Mesenchymal stem cell (in vitro differentiated cells and primary cell): ENCODE measurements at regions not wholly inside any gene's neighbourhood (a gene's known extent, or its start where the extent isn't known, plus 50 kb on each side); places are given as distances from the start of the nearest gene placed in this dataset.
"Not testable (repeated sequence)": the region's sequence is repeated elsewhere in the genome, so short reads cannot be mapped to it uniquely, and the experiment has no call there.

ENCODE experiments used
- DNase-seq: peaks from one replicate; pipeline ENCODE4 v3.0.0-alpha.2; 2013
- H2AFZ ChIP-seq: one replicate; pipeline ENCODE4 v1.6.1; 2013; ENCODE audit warnings: low read depth, mild to moderate bottlenecking, control low read depth, inconsistent platforms, low read length, moderate library complexity
- H2AK5ac ChIP-seq: 2 replicates; pipeline ENCODE4 v1.6.1; 2013; ENCODE audit warnings: low read length, moderate library complexity, mild to moderate bottlenecking, inconsistent platforms; ENCODE audit not compliant: severe bottlenecking
- H2BK120ac ChIP-seq: one replicate; pipeline ENCODE4 v1.6.1; 2013; ENCODE audit warnings: low read depth, mild to moderate bottlenecking, inconsistent platforms, low read length, moderate library complexity
- H2BK12ac ChIP-seq, 2 experiments: one replicate each; pipeline ENCODE4 v1.6.1; 2013; ENCODE audit warnings: inconsistent platforms in 2 of 2, low read length in 2 of 2, mild to moderate bottlenecking in 2 of 2, moderate library complexity in 2 of 2, control low read depth in 1 of 2
- H2BK15ac ChIP-seq: one replicate; pipeline ENCODE4 v1.6.1; 2013; ENCODE audit warnings: mild to moderate bottlenecking, low read depth, inconsistent platforms; ENCODE audit not compliant: poor library complexity, severe bottlenecking
- H2BK5ac ChIP-seq: 2 replicates; pipeline ENCODE4 v1.6.1; 2013; ENCODE audit warnings: low read depth, mild to moderate bottlenecking, low read length, control low read depth, inconsistent platforms; ENCODE audit not compliant: poor library complexity, severe bottlenecking
- H3K14ac ChIP-seq, 2 experiments: one replicate each; pipeline ENCODE4 v1.6.1; 2013; ENCODE audit warnings: inconsistent platforms in 2 of 2, low read length in 2 of 2, control low read depth in 1 of 2, mild to moderate bottlenecking in 1 of 2, moderate library complexity in 1 of 2
- H3K18ac ChIP-seq, 2 experiments: one replicate each; pipeline ENCODE4 v1.6.1; 2013; ENCODE audit warnings: inconsistent platforms in 2 of 2, low read length in 2 of 2, control low read depth in 1 of 2, low read depth in 1 of 2, mild to moderate bottlenecking in 1 of 2
- H3K23ac ChIP-seq, 2 experiments: one replicate each; pipeline ENCODE4 v1.6.1; 2013; ENCODE audit warnings: inconsistent platforms in 2 of 2, low read length in 2 of 2, mild to moderate bottlenecking in 2 of 2, moderate library complexity in 2 of 2, control low read depth in 1 of 2
- H3K27ac ChIP-seq: 2 replicates; pipeline ENCODE4 v1.5.1; 2013; ENCODE audit warnings: mild to moderate bottlenecking, moderate library complexity, low read length, control low read depth, inconsistent platforms; ENCODE audit not compliant: poor library complexity, severe bottlenecking
- H3K27me3 ChIP-seq, 2 experiments: 2 replicates each; pipeline versions ENCODE4 v1.6.1 to v1.7.0; 2013; ENCODE audit warnings: low read length in 2 of 2, mild to moderate bottlenecking in 2 of 2, moderate library complexity in 2 of 2, control low read depth in 1 of 2, inconsistent platforms in 1 of 2; ENCODE audit not compliant: control insufficient read depth in 1 of 2, insufficient read depth in 1 of 2
- H3K36me3 ChIP-seq, 2 experiments: 2 replicates each; pipeline versions ENCODE4 v1.6.1 to v1.7.0; 2013; ENCODE audit warnings: low read length in 2 of 2, control low read depth in 1 of 2, inconsistent platforms in 1 of 2, low read depth in 1 of 2, mild to moderate bottlenecking in 1 of 2; ENCODE audit not compliant: insufficient read depth in 2 of 2, control insufficient read depth in 1 of 2
- H3K4ac ChIP-seq, 2 experiments: one replicate each; pipeline ENCODE4 v1.6.1; 2013; ENCODE audit warnings: inconsistent platforms in 2 of 2, low read length in 2 of 2, mild to moderate bottlenecking in 2 of 2, moderate library complexity in 2 of 2, control low read depth in 1 of 2, low read depth in 1 of 2
- H3K4me1 ChIP-seq: 2 replicates; pipeline ENCODE4 v1.6.1; 2013; ENCODE audit warnings: low read depth, low read length, control low read depth; ENCODE audit not compliant: control insufficient read depth, insufficient read depth
- H3K4me2 ChIP-seq: 2 replicates; pipeline ENCODE4 v1.6.1; 2013; ENCODE audit warnings: low read length, mild to moderate bottlenecking, inconsistent platforms; ENCODE audit not compliant: poor library complexity, severe bottlenecking
- H3K4me3 ChIP-seq, 2 experiments: 2 replicates each; pipeline versions ENCODE4 v1.5.1 to v1.7.0; 2013; ENCODE audit warnings: low read length in 2 of 2, mild to moderate bottlenecking in 2 of 2, control low read depth in 1 of 2, low read depth in 1 of 2; ENCODE audit not compliant: insufficient read depth in 1 of 2
- H3K79me1 ChIP-seq: replicated peaks from 2 replicates; pipeline ENCODE4 v1.6.1; 2013; ENCODE audit warnings: mild to moderate bottlenecking, control low read depth, low read length, inconsistent platforms; ENCODE audit not compliant: poor library complexity, severe bottlenecking
- H3K9ac ChIP-seq: 2 replicates; pipeline ENCODE4 v1.7.0; 2013; ENCODE audit warnings: mild to moderate bottlenecking, low read length, moderate library complexity
- H3K9me3 ChIP-seq: 2 replicates; pipeline ENCODE4 v1.7.0; 2013; ENCODE audit warnings: mild to moderate bottlenecking, low read length; ENCODE audit not compliant: control insufficient read depth
- H4K8ac ChIP-seq: one replicate; pipeline ENCODE4 v1.6.1; 2013; ENCODE audit warnings: inconsistent platforms, mild to moderate bottlenecking, low read length, moderate library complexity
- H4K91ac ChIP-seq: one replicate; pipeline ENCODE4 v1.6.1; 2013; ENCODE audit warnings: mild to moderate bottlenecking, low read length, inconsistent platforms
- WGBS: methylation state at CpG from one replicate; pipeline ENCODE4 v1.1.7; 2013; ENCODE audit warnings: mixed read lengths; 5-methylcytosine and 5-hydroxymethylcytosine counted together

- not testable (repeated sequence) for H3K4ac ChIP-seq, H3K27ac ChIP-seq, H3K18ac ChIP-seq, H2AK5ac ChIP-seq, H3K9me3 ChIP-seq, H3K9ac ChIP-seq, H3K27me3 ChIP-seq, H4K91ac ChIP-seq, H2AFZ ChIP-seq, H3K4me3 ChIP-seq, H3K4me2 ChIP-seq, H2BK120ac ChIP-seq, H4K8ac ChIP-seq, H2BK5ac ChIP-seq, H2BK12ac ChIP-seq, H3K79me1 ChIP-seq, H3K14ac ChIP-seq, H3K23ac ChIP-seq, H2BK15ac ChIP-seq, H3K36me3 ChIP-seq, DNase-seq, H3K4me1 ChIP-seq
- 90% methylated on average over 2 of the region's 2 CpGs for WGBS
Observed at GRCh38 chr2:62386378-62386777, 119.6 kb downstream of the TMEM17 start.

GRCh38 chr2:62383846-62384245 lies 122.1 kb downstream of the TMEM17 start:
- Histone ChIP-seq H3K23ac (no peak overlapping the region), H4K8ac (no peak overlapping the region), H2AFZ (no peak overlapping the region), H3K27ac (no peak overlapping the region), H2BK5ac (no peak overlapping the region), H3K4me2 (no peak overlapping the region), H2BK120ac (no peak overlapping the region), H3K4ac (no peak overlapping the region), H3K9ac (no peak overlapping the region), H3K36me3 (no peaks in the 10 kb centered on the region), H3K79me1 (no peaks in the 10 kb centered on the region), H3K14ac (no peak overlapping the region), H3K27me3 (no peaks in the 10 kb centered on the region), H3K4me1 (peaks cover 1% of the 10 kb centered on the region), H4K91ac (no peak overlapping the region), H3K4me3 (no peak overlapping the region), H3K9me3 (peaks cover 10% of the 10 kb centered on the region), H2BK12ac (no peak overlapping the region), H2BK15ac (no peak overlapping the region), H3K18ac (no peak overlapping the region), H2AK5ac (peak overlapping the region; percentile 10)
- DNase-seq, result no peak
- WGBS, result 68% methylated on average over 4 of the region's 5 CpGs

- H3K4me3 ChIP-seq, result no peak overlapping the region
- H3K79me1 ChIP-seq, result no peaks in the 10 kb centered on the region
- peaks cover 10% of the 10 kb centered on the region for H3K9me3 ChIP-seq
- H3K14ac ChIP-seq, result no peak overlapping the region
- H3K18ac ChIP-seq, result no peak overlapping the region
- H2AK5ac ChIP-seq, result no peak overlapping the region
- no peak overlapping the region for H4K91ac ChIP-seq
- H2BK15ac ChIP-seq, result no peak overlapping the region
- no peaks in the 10 kb centered on the region for H3K27me3 ChIP-seq
- no peak overlapping the region for H3K4me2 ChIP-seq
- DNase-seq, result peak; percentile 25
- H4K8ac ChIP-seq, result no peak overlapping the region
- H2BK12ac ChIP-seq, result no peak overlapping the region
- H3K23ac ChIP-seq, result no peak overlapping the region
- H3K36me3 ChIP-seq, result no peaks in the 10 kb centered on the region
- no peak overlapping the region for H2BK120ac ChIP-seq
- H3K4ac ChIP-seq, result no peak overlapping the region
- H3K9ac ChIP-seq, result no peak overlapping the region
- H2AFZ ChIP-seq, result no peak overlapping the region
- peak overlapping the region; percentile 68 for H3K27ac ChIP-seq
- H2BK5ac ChIP-seq, result no peak overlapping the region
- H3K4me1 ChIP-seq, result peaks cover 1% of the 10 kb centered on the region
- WGBS, result 93% methylated on average over 2 of the region's 2 CpGs
Observed at GRCh38 chr2:62382757-62383156, 123.2 kb downstream of the TMEM17 start.

- Histone ChIP-seq H3K4ac (no peak overlapping the region), H2BK5ac (no peak overlapping the region), H3K4me2 (no peak overlapping the region), H3K14ac (no peak overlapping the region), H2BK12ac (no peak overlapping the region), H3K18ac (no peak overlapping the region), H3K9ac (no peak overlapping the region), H3K27me3 (no peaks in the 10 kb centered on the region), H2AFZ (no peak overlapping the region), H3K4me1 (peaks cover 1% of the 10 kb centered on the region), H3K9me3 (peaks cover 10% of the 10 kb centered on the region), H2BK15ac (no peak overlapping the region), H3K23ac (no peak overlapping the region), H2AK5ac (no peak overlapping the region), H4K91ac (no peak overlapping the region), H3K36me3 (no peaks in the 10 kb centered on the region), H3K27ac (peak overlapping the region; percentile 65), H3K79me1 (no peaks in the 10 kb centered on the region), H3K4me3 (no peak overlapping the region), H2BK120ac (no peak overlapping the region), H4K8ac (no peak overlapping the region)
- 0% methylated on average over 1 of the region's 2 CpGs for WGBS
- peak; percentile 15 for DNase-seq
Observed at GRCh38 chr2:62382122-62382521, 123.9 kb downstream of the TMEM17 start.
